ENCODE measurements at regions not wholly inside any gene's neighbourhood (a gene's known extent, or its start where the extent isn't known, plus 50 kb on each side); places are given as distances from the start of the nearest gene placed in this dataset.
"Not testable (repeated sequence)": the region's sequence is repeated elsewhere in the genome, so short reads cannot be mapped to it uniquely, and the experiment has no call there.

- Histone ChIP-seq H3K36me3 (no peaks in the 10 kb centered on the region), H3K27me3 (no peaks in the 10 kb centered on the region), H3K4me1 (peaks cover 19% of the 10 kb centered on the region), H3K4me3 (ENCODE audit: low read depth, low read length) (no peak overlapping the region), H3K9me3 (no peaks in the 10 kb centered on the region)
- DNase-seq, result no peak
- TF ChIP-seq, protein P1, sequence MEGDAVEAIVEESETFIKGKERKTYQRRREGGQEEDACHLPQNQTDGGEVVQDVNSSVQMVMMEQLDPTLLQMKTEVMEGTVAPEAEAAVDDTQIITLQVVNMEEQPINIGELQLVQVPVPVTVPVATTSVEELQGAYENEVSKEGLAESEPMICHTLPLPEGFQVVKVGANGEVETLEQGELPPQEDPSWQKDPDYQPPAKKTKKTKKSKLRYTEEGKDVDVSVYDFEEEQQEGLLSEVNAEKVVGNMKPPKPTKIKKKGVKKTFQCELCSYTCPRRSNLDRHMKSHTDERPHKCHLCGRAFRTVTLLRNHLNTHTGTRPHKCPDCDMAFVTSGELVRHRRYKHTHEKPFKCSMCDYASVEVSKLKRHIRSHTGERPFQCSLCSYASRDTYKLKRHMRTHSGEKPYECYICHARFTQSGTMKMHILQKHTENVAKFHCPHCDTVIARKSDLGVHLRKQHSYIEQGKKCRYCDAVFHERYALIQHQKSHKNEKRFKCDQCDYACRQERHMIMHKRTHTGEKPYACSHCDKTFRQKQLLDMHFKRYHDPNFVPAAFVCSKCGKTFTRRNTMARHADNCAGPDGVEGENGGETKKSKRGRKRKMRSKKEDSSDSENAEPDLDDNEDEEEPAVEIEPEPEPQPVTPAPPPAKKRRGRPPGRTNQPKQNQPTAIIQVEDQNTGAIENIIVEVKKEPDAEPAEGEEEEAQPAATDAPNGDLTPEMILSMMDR (IDR thresholded peaks at IDR 0.05; ENCODE audit: low read depth, low read length), result no peak
Measured at GRCh38 chr1:10947691-10948462, 64.6 kb upstream of the TARDBP start.

DNA sequence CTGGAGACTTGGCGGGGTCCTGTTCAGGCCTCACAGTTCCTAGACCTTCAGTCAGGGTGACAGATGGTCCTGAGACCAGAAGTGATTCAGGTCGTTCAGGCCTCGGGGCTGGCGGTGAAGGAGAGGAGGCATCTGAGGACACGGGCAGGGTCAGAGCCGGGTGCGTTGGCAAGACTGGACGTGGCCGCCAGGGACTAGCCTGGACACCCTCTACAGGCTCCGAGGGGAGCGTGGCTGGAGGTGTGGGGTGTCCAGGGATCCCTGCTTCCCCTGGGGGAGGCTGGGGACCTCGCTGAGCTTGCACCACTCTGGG lies 64.0 kb upstream of the TARDBP start:
- no peaks in the 10 kb centered on the region for H3K36me3 ChIP-seq
- peaks cover 19% of the 10 kb centered on the region for H3K4me1 ChIP-seq
- no peak overlapping the region for H3K4me3 ChIP-seq (ENCODE audit: low read depth, low read length)
- TF ChIP-seq, protein P1 (IDR thresholded peaks at IDR 0.05; ENCODE audit: low read depth, low read length), result no peak
- H3K9me3 ChIP-seq, result no peaks in the 10 kb centered on the region
- no peaks in the 10 kb centered on the region for H3K27me3 ChIP-seq
- no peak for DNase-seq

GRCh38 chr1:10950316-10951172 lies 61.9 kb upstream of the TARDBP start:
- TF ChIP-seq, protein P1 (IDR thresholded peaks at IDR 0.05; ENCODE audit: low read depth, low read length), result no peak
- Histone ChIP-seq H3K4me3 (ENCODE audit: low read depth, low read length) (no peak overlapping the region), H3K36me3 (no peaks in the 10 kb centered on the region), H3K9me3 (no peaks in the 10 kb centered on the region), H3K27me3 (no peaks in the 10 kb centered on the region), H3K4me1 (peaks cover 13% of the 10 kb centered on the region)
- no peak for DNase-seq

DNA sequence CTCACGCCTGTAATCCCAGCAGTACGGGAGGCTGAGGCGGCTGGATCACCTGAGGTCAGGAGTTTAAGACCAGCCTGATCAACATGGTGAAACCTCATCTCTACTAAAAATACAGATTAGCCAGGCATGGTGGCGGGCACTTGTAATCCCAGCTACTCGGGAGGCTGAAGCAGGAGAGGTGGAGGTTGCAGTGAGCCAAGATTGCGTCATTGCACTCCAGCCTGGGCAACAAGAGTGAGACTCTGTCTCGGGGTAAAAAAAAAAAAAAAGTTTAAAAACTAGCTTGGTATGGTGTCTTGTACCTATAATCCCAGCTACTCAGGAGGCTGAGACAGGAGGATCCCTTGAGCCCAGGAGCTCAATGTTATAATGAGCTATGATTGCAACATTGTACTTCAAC lies 61.2 kb upstream of the TARDBP start:
- not testable (repeated sequence) for DNase-seq; H3K36me3 ChIP-seq; H3K9me3 ChIP-seq; H3K4me1 ChIP-seq; H3K27me3 ChIP-seq; H3K4me3 ChIP-seq (ENCODE audit: low read depth, low read length)

DNA sequence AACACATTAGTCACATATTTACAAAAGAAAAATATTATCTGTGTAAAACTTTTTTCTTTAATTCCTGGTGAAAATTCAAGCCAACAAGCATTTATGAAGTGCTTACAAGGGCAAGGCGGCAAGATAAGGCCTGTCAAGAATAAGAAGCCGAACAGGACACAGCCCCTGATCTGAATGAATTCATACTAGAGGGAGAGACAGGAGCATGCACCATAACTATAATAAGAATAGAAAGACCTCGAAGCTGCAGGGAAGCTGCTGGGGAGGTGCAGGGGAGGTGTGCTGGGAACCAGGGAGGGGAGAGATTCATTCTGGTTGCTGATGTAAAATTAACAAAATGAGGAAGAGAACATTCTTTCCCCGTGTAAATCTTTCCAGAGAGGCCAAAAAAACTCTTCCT lies 60.5 kb upstream of the TARDBP start:
- no peaks in the 10 kb centered on the region for H3K36me3 ChIP-seq
- H3K27me3 ChIP-seq, result no peaks in the 10 kb centered on the region
- H3K4me1 ChIP-seq, result peaks cover 4% of the 10 kb centered on the region; the same call in 1 of the 2 replicates
- TF ChIP-seq, protein P1 (IDR thresholded peaks at IDR 0.05; ENCODE audit: low read depth, low read length), result no peak
- DNase-seq, result no peak
- H3K9me3 ChIP-seq, result no peaks in the 10 kb centered on the region
- H3K4me3 ChIP-seq (ENCODE audit: low read depth, low read length), result no peak overlapping the region

- Histone ChIP-seq H3K27me3 (no peaks in the 10 kb centered on the region), H3K4me1 (peaks cover 4% of the 10 kb centered on the region; the same call in 1 of the 2 replicates)
- TF ChIP-seq, protein P1 (IDR thresholded peaks at IDR 0.05; ENCODE audit: low read depth, low read length), result no peak
Measured at GRCh38 chr1:10953505-10954193, 58.8 kb upstream of the TARDBP start.

More at GRCh38 chr1:10953505-10954193, 58.8 kb upstream of the TARDBP start:
- Histone ChIP-seq H3K9me3 (no peaks in the 10 kb centered on the region), H3K4me3 (ENCODE audit: low read depth, low read length) (no peak overlapping the region), H3K36me3 (no peaks in the 10 kb centered on the region)
- DNase-seq, result no peak

All from BE2C (cell line).